ENCODE measurements at regions not wholly inside any gene's neighbourhood (a gene's known extent, or its start where the extent isn't known, plus 50 kb on each side); places are given as distances from the start of the nearest gene placed in this dataset.
A peak's percentile ranks its signal among the peaks of the same experiment; 100 is the strongest.

GRCh38 chr2:43139996-43140621, 86.3 kb downstream of the ZFP36L2 start:
- TF ChIP-seq Cebpa-rat (IDR thresholded peaks at IDR 0.05), result no peak
- H4K20me1 ChIP-seq, result no peaks in the 10 kb centered on the region
- H3K4me1 ChIP-seq, result peaks cover 42 to 68% (median 59%) of the 10 kb centered on the region in 10 experiments
- H3K9ac ChIP-seq, result no peak overlapping the region
- peak overlapping the region; percentile 35 to 77 (median 73) for H3K4me2 ChIP-seq
- peak overlapping the region in 8 of 11 experiments; percentile 12 to 47 (median 31); a peak in 11 of 22 replicates for H3K27ac ChIP-seq
- no peaks in the 10 kb centered on the region for H3K27me3 ChIP-seq
- H3K36me3 ChIP-seq, result no peaks in the 10 kb centered on the region
- H3K9me3 ChIP-seq (replicated peaks in 1 of 11), result no peaks in the 10 kb centered on the region
- H3K4me3 ChIP-seq, result no peak overlapping the region

GRCh38 chr2:43139501-43139900, 86.9 kb downstream of the ZFP36L2 start:
- TF ChIP-seq Cebpa-rat (IDR thresholded peaks at IDR 0.05), result no peak
- no peaks in the 10 kb centered on the region for H3K36me3 ChIP-seq
- H3K27ac ChIP-seq, result peak overlapping the region in 6 of 11 experiments; percentile 0 to 47 (median 32); a peak in 6 of 22 replicates
- no peak overlapping the region for H3K4me3 ChIP-seq
- H3K4me1 ChIP-seq, result peaks cover 46 to 74% (median 65%) of the 10 kb centered on the region in 10 experiments
- no peaks in the 10 kb centered on the region for H3K27me3 ChIP-seq
- peak overlapping the region; percentile 35 to 77 (median 73) for H3K4me2 ChIP-seq
- no peaks in the 10 kb centered on the region for H3K9me3 ChIP-seq (replicated peaks in 1 of 11)
- no peaks in the 10 kb centered on the region for H4K20me1 ChIP-seq
- no peak overlapping the region for H3K9ac ChIP-seq

- Histone ChIP-seq H3K4me3 (no peak overlapping the region), H3K4me1 (peaks cover 57 to 85% (median 73%) of the 10 kb centered on the region in 10 experiments), H3K27me3 (no peaks in the 10 kb centered on the region), H3K4me2 (peak overlapping the region in 9 of 11 experiments; percentile 86 to 96 (median 95); a peak in 18 of 22 replicates), H3K36me3 (no peaks in the 10 kb centered on the region), H3K27ac (peak overlapping the region in 1 of 11 experiments; percentile 52; a peak in 1 of 22 replicates), H3K9ac (no peak overlapping the region), H4K20me1 (no peaks in the 10 kb centered on the region), H3K9me3 (replicated peaks in 1 of 11) (no peaks in the 10 kb centered on the region)
- no peak for TF ChIP-seq Cebpa-rat (IDR thresholded peaks at IDR 0.05)
These were observed 88.0 kb downstream of the ZFP36L2 start for GRCh38 chr2:43138441-43138840.

GRCh38 chr2:43136876-43137275, 89.5 kb downstream of the ZFP36L2 start:
- H3K27ac ChIP-seq, result peak overlapping the region in 8 of 11 experiments; percentile 25 to 85 (median 54); a peak in 14 of 22 replicates
- H3K4me2 ChIP-seq, result peak overlapping the region; percentile 86 to 97 (median 95)

GRCh38 chr2:43136011-43136799, 90.2 kb downstream of the ZFP36L2 start:
- no peaks in the 10 kb centered on the region for H4K20me1 ChIP-seq
- peak overlapping the region in 9 of 11 experiments; percentile 0 to 49 (median 37); a peak in 14 of 22 replicates for H3K9ac ChIP-seq
- peaks cover 79 to 100% (median 94%) of the 10 kb centered on the region in 10 experiments for H3K4me1 ChIP-seq
- peak overlapping the region; percentile 86 to 97 (median 95) for H3K4me2 ChIP-seq
- H3K27me3 ChIP-seq, result no peaks in the 10 kb centered on the region
- peak overlapping the region in 1 of 10 experiments; percentile 17; a peak in 2 of 20 replicates for H3K4me3 ChIP-seq
- no peak for TF ChIP-seq Cebpa-rat (IDR thresholded peaks at IDR 0.05)
- peak overlapping the region in 9 of 11 experiments; percentile 12 to 89 (median 79); a peak in 18 of 22 replicates for H3K27ac ChIP-seq
- H3K9me3 ChIP-seq (replicated peaks in 1 of 11), result no peaks in the 10 kb centered on the region
- no peaks in the 10 kb centered on the region for H3K36me3 ChIP-seq

More at GRCh38 chr2:43136876-43137275, 89.5 kb downstream of the ZFP36L2 start:
- Histone ChIP-seq H3K36me3 (no peaks in the 10 kb centered on the region), H3K9me3 (replicated peaks in 1 of 11) (no peaks in the 10 kb centered on the region), H3K27me3 (no peaks in the 10 kb centered on the region), H4K20me1 (no peaks in the 10 kb centered on the region), H3K4me3 (no peak overlapping the region), H3K9ac (peak overlapping the region in 8 of 11 experiments; percentile 4 to 45 (median 38); a peak in 9 of 22 replicates), H3K4me1 (peaks cover 73 to 93% (median 87%) of the 10 kb centered on the region in 10 experiments)
- no peak for TF ChIP-seq Cebpa-rat (IDR thresholded peaks at IDR 0.05)

GRCh38 chr2:43135583-43135982, 90.8 kb downstream of the ZFP36L2 start:
- H3K4me1 ChIP-seq, result peaks cover 85 to 100% (median 99%) of the 10 kb centered on the region in 10 experiments
- H3K4me2 ChIP-seq, result peak overlapping the region; percentile 86 to 97 (median 95)
- TF ChIP-seq Cebpa-rat (IDR thresholded peaks at IDR 0.05), result no peak

GRCh38 chr2:43134571-43134889, 91.9 kb downstream of the ZFP36L2 start:
- Histone ChIP-seq H4K20me1 (0 out of 22 replicates have a peak, but pooled peaks cover 0 to 2% (median 0%) of the 10 kb centered on the region in 11 experiments), H3K27ac (peak overlapping the region; percentile 45 to 89 (median 81); a peak in 19 of 22 replicates), H3K9ac (peak overlapping the region in 9 of 11 experiments; percentile 59 to 79 (median 70); a peak in 15 of 22 replicates), H3K4me3 (peak overlapping the region in 3 of 10 experiments; percentile 2 to 14 (median 13); a peak in 1 of 20 replicates), H3K4me2 (peak overlapping the region; percentile 86 to 97 (median 95)), H3K9me3 (replicated peaks in 1 of 11) (no peaks in the 10 kb centered on the region), H3K36me3 (no peaks in the 10 kb centered on the region), H3K4me1 (peaks cover 87 to 100% (median 99%) of the 10 kb centered on the region in 10 experiments), H3K27me3 (no peaks in the 10 kb centered on the region)
- TF ChIP-seq Cebpa-rat (IDR thresholded peaks at IDR 0.05), result no peak

More at GRCh38 chr2:43135583-43135982, 90.8 kb downstream of the ZFP36L2 start:
- no peak overlapping the region; a peak in 2 of 20 replicates for H3K4me3 ChIP-seq
- H3K9ac ChIP-seq, result peak overlapping the region in 8 of 11 experiments; percentile 0 to 49 (median 38); a peak in 11 of 22 replicates
- no peaks in the 10 kb centered on the region for H4K20me1 ChIP-seq
- no peaks in the 10 kb centered on the region for H3K9me3 ChIP-seq (replicated peaks in 1 of 11)
- H3K27ac ChIP-seq, result peak overlapping the region in 9 of 11 experiments; percentile 12 to 89 (median 79); a peak in 17 of 22 replicates
- no peaks in the 10 kb centered on the region for H3K27me3 ChIP-seq
- no peaks in the 10 kb centered on the region for H3K36me3 ChIP-seq

- Histone ChIP-seq H3K4me2 (peak overlapping the region; percentile 86 to 97 (median 95)), H3K27ac (peak overlapping the region; percentile 45 to 89 (median 81); a peak in 21 of 22 replicates)
These were observed 92.5 kb downstream of the ZFP36L2 start for GRCh38 chr2:43133708-43134570.

More at GRCh38 chr2:43133708-43134570, 92.5 kb downstream of the ZFP36L2 start:
- H4K20me1 ChIP-seq, result 0 out of 22 replicates have a peak, but pooled peaks cover 0 to 3% (median 0%) of the 10 kb centered on the region in 11 experiments
- H3K4me3 ChIP-seq, result peak overlapping the region in 3 of 10 experiments; percentile 8 to 14 (median 13); a peak in 2 of 20 replicates
- no peaks in the 10 kb centered on the region for H3K9me3 ChIP-seq (replicated peaks in 1 of 11)
- H3K36me3 ChIP-seq, result no peaks in the 10 kb centered on the region
- peaks cover 90 to 100% (median 99%) of the 10 kb centered on the region in 10 experiments for H3K4me1 ChIP-seq
- H3K9ac ChIP-seq, result peak overlapping the region; percentile 50 to 79 (median 66); a peak in 19 of 22 replicates
- no peak for TF ChIP-seq Cebpa-rat (IDR thresholded peaks at IDR 0.05)
- no peaks in the 10 kb centered on the region for H3K27me3 ChIP-seq

Measured in BLaER1 treated with 17β-estradiol and CSF1 and Interleukin-3, amounts not matched to agents 10 nM and 100 nM (cell line).